ENCODE measurements at regions not wholly inside any gene's neighbourhood (a gene's known extent, or its start where the extent isn't known, plus 50 kb on each side); places are given as distances from the start of the nearest gene placed in this dataset.

DNA sequence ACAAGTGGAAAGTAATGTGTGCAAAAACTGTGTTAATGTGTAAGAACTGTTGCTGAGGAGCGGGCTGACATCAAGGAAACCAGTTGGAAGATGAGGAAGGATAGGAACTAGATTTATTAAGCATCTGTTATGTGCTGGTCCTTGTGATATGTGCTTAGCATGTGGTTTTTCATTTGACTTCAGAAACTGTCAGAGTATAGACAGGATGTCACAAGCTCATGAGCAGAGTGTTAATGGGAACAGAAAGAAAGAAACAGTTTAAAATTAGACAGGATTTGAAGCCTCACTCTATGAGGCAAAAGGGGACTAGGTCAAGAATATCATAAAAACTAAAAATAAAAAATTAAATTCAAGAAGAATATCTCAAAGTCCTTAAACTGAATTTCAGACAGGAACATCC, 270.6 kb upstream of the DPPA4 start:
- Mint-ChIP-seq H3K4me1 (peaks cover 11% of the 10 kb centered on the region), H3K27me3 (ENCODE audit: low read depth, poor library complexity) (no peaks in the 10 kb centered on the region), H3K27ac (no peak overlapping the region), H3K36me3 (ENCODE audit: low read depth) (no peaks in the 10 kb centered on the region), H3K4me3 (no peak overlapping the region), H3K9me3 (no peaks in the 10 kb centered on the region)
- TF ChIP-seq, protein P1, sequence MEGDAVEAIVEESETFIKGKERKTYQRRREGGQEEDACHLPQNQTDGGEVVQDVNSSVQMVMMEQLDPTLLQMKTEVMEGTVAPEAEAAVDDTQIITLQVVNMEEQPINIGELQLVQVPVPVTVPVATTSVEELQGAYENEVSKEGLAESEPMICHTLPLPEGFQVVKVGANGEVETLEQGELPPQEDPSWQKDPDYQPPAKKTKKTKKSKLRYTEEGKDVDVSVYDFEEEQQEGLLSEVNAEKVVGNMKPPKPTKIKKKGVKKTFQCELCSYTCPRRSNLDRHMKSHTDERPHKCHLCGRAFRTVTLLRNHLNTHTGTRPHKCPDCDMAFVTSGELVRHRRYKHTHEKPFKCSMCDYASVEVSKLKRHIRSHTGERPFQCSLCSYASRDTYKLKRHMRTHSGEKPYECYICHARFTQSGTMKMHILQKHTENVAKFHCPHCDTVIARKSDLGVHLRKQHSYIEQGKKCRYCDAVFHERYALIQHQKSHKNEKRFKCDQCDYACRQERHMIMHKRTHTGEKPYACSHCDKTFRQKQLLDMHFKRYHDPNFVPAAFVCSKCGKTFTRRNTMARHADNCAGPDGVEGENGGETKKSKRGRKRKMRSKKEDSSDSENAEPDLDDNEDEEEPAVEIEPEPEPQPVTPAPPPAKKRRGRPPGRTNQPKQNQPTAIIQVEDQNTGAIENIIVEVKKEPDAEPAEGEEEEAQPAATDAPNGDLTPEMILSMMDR (IDR thresholded peaks at IDR 0.05), result no peak
- no peak for DNase-seq

GRCh38 chr3:109608574-109608973, 271.2 kb upstream of the DPPA4 start:
- H3K9me3 Mint-ChIP-seq, result no peaks in the 10 kb centered on the region
- H3K36me3 Mint-ChIP-seq (ENCODE audit: low read depth), result no peaks in the 10 kb centered on the region
- no peak overlapping the region for H3K4me3 Mint-ChIP-seq
- TF ChIP-seq, protein P1 (IDR thresholded peaks at IDR 0.05), result no peak
- H3K27me3 Mint-ChIP-seq (ENCODE audit: low read depth, poor library complexity), result no peaks in the 10 kb centered on the region
- no peak overlapping the region for H3K27ac Mint-ChIP-seq
- no peak for DNase-seq
- peaks cover 11% of the 10 kb centered on the region for H3K4me1 Mint-ChIP-seq

DNA sequence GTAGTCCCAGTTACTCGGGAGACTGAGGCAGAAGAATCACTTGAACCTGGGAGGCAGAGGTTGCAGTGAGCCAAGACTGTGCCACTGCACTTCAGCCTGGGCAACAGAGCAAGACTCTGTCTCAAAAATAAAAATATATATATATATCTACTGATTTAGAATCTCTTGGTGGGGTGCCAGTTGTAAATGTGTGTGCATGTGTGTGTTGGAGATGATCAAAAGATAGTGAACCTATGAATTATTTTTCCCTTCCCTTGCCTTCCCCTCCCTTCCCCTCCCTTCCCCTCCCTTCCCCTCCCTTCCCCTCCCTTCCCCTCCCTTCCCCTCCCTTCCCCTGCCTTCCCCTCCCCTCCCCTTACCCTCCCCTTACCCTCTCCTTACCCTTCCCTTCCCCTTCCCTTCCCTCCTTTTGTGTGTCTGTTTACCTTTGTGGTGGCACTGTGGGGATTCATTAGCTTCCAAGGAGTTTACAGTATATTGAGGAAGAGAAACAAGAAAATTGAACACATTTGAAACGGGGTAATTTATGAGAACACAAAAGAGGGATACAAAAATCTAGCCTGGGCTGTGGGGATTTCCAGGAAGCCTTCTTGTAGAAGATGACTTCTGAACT, 281.5 kb upstream of the DPPA4 start:
- no peaks in the 10 kb centered on the region for H3K9me3 Mint-ChIP-seq
- H3K27ac Mint-ChIP-seq, result no peak overlapping the region
- H3K4me1 Mint-ChIP-seq, result no peaks in the 10 kb centered on the region
- H3K27me3 Mint-ChIP-seq (ENCODE audit: low read depth, poor library complexity), result peaks cover 4% of the 10 kb centered on the region
- TF ChIP-seq, protein P1 (IDR thresholded peaks at IDR 0.05), result no peak
- no peak for DNase-seq
- H3K36me3 Mint-ChIP-seq (ENCODE audit: low read depth), result no peaks in the 10 kb centered on the region
- H3K4me3 Mint-ChIP-seq, result no peak overlapping the region

DNA sequence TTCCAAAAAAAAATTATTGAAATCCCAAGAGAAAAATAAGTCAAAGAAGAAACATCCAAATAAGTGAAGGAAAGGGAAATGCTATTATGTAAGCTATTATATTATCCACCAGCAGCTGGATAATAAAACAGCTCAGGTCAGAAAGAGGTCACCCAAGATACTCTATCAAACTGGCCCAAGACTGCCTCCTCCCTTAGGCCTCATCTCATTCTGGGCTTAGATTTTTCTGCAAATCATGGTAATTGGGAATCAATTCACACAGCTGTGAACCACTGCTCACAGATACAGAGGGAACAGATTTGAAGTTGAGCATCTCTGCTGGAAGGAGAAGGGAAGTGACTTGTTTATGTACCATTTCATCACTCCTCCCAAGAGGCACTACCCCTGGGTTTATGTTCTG, 294.6 kb upstream of the DPPA4 start:
- DNase-seq, result no peak
- Mint-ChIP-seq H3K27me3 (ENCODE audit: low read depth, poor library complexity) (peaks cover 5% of the 10 kb centered on the region), H3K27ac (no peak overlapping the region)

DNA sequence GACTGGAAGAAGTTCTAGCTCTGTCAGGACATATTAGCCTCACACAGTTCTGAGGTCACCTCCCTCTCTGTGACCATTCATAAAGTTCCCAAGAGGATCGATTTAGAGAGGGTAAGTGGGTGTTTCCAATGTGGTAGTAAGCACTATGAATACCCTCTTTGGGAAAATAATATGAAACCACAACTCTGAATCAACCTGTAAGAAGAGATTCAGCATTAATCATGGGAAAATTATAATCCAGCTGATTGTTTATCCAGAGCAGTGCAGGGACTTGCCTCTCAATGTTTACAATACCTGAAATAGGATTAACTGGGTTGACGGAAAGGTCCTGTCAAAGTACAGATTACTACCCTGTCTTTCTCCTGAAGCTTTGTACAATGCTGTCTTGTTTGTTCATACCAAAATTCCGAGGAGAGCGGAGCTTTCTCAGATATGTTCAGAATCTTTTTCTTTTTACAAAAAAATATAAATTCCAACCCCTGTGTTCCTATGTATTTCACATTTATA, 302.9 kb upstream of the DPPA4 start:
- Mint-ChIP-seq H3K36me3 (ENCODE audit: low read depth) (no peaks in the 10 kb centered on the region), H3K9me3 (no peaks in the 10 kb centered on the region), H3K27me3 (ENCODE audit: low read depth, poor library complexity) (peaks cover 4% of the 10 kb centered on the region), H3K4me3 (no peak overlapping the region), H3K4me1 (peaks cover 4% of the 10 kb centered on the region), H3K27ac (no peak overlapping the region)
- DNase-seq, result no peak
- TF ChIP-seq, protein P1 (IDR thresholded peaks at IDR 0.05), result no peak

More for the DNA sequence above, 294.6 kb upstream of the DPPA4 start:
- peaks cover 6% of the 10 kb centered on the region for H3K4me1 Mint-ChIP-seq
- TF ChIP-seq, protein P1 (IDR thresholded peaks at IDR 0.05), result no peak
- H3K9me3 Mint-ChIP-seq, result no peaks in the 10 kb centered on the region
- H3K4me3 Mint-ChIP-seq, result no peak overlapping the region
- H3K36me3 Mint-ChIP-seq (ENCODE audit: low read depth), result no peaks in the 10 kb centered on the region

DNA sequence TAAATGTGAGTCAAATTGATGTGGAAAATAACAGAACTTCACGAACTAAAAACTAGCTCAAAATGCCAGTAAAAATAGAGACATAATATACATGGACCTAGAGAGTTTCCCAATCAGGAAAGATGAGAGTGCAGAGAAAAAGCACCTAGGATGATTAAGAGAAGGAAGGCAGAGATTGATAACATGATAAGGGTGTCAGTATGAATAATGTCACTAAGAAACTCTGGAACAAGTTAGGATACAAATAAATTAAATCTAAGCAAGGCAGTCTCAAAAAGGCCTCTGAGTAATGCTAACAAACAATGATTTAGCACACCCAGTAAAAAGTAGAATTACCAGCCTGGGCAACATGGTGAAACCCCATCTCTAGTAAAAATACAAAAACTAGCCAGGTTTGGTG, 304.7 kb upstream of the DPPA4 start:
- Mint-ChIP-seq H3K36me3 (ENCODE audit: low read depth) (no peaks in the 10 kb centered on the region), H3K27ac (no peak overlapping the region), H3K27me3 (ENCODE audit: low read depth, poor library complexity) (peaks cover 4% of the 10 kb centered on the region), H3K9me3 (no peaks in the 10 kb centered on the region), H3K4me1 (peaks cover 4% of the 10 kb centered on the region), H3K4me3 (no peak overlapping the region)
- TF ChIP-seq, protein P1 (IDR thresholded peaks at IDR 0.05), result no peak
- no peak for DNase-seq
